ENCODE measurements at regions not wholly inside any gene's neighbourhood (a gene's known extent, or its start where the extent isn't known, plus 50 kb on each side); places are given as distances from the start of the nearest gene placed in this dataset.
A peak's percentile ranks its signal among the peaks of the same experiment; 100 is the strongest.
"Not testable (repeated sequence)": the region's sequence is repeated elsewhere in the genome, so short reads cannot be mapped to it uniquely, and the experiment has no call there.

DNA sequence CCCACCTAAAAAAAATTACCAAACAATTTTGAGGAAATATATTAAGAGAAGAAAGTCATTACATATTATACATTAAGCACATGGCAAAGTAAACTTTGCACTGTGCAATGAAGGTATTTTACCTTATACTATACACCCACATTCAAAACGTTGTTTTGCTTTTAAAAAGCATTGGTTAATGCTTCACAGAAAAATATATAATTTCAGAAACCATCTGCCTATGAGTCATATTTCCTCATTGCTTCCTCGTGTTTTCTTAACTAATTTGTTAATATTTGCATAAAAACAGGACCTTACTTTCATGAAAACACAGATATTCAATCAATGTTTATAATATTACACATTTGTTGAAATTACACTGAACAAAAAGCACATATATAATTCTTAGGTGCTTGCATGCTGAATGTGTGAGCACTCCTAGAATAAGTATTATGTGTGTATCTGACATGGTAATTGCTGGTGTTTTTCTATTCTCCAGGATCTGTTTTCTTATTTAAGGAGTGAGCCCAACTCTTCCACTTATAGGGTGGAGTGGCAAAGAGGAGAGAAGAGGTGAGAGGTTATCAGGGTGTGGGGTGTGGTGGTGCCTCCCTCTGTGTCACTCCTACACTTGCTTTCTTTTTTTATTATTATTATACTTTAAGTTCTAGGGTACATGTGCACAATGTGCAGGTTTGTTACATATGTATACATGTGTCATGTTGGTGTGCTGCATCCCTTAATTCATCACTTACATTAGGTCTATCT is 95.1 kb upstream of the IQCM start:
- DNase-seq (ENCODE audit: extremely low spot score, unreplicated experiment), result no peak
- no peak overlapping the region for H3K27ac Mint-ChIP-seq (ENCODE audit: unreplicated experiment)
- H3K4me3 Mint-ChIP-seq (ENCODE audit: unreplicated experiment), result no peak overlapping the region
- no peaks in the 10 kb centered on the region for H3K27me3 Mint-ChIP-seq (ENCODE audit: unreplicated experiment)
- TF ChIP-seq, protein P1, sequence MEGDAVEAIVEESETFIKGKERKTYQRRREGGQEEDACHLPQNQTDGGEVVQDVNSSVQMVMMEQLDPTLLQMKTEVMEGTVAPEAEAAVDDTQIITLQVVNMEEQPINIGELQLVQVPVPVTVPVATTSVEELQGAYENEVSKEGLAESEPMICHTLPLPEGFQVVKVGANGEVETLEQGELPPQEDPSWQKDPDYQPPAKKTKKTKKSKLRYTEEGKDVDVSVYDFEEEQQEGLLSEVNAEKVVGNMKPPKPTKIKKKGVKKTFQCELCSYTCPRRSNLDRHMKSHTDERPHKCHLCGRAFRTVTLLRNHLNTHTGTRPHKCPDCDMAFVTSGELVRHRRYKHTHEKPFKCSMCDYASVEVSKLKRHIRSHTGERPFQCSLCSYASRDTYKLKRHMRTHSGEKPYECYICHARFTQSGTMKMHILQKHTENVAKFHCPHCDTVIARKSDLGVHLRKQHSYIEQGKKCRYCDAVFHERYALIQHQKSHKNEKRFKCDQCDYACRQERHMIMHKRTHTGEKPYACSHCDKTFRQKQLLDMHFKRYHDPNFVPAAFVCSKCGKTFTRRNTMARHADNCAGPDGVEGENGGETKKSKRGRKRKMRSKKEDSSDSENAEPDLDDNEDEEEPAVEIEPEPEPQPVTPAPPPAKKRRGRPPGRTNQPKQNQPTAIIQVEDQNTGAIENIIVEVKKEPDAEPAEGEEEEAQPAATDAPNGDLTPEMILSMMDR (IDR thresholded peaks at IDR 0.05), result no peak
- H3K9me3 Mint-ChIP-seq (ENCODE audit: unreplicated experiment), result no peaks in the 10 kb centered on the region
- no peaks in the 10 kb centered on the region for H3K36me3 Mint-ChIP-seq (ENCODE audit: unreplicated experiment)
- H3K4me1 Mint-ChIP-seq (ENCODE audit: unreplicated experiment), result peaks cover 36% of the 10 kb centered on the region

DNA sequence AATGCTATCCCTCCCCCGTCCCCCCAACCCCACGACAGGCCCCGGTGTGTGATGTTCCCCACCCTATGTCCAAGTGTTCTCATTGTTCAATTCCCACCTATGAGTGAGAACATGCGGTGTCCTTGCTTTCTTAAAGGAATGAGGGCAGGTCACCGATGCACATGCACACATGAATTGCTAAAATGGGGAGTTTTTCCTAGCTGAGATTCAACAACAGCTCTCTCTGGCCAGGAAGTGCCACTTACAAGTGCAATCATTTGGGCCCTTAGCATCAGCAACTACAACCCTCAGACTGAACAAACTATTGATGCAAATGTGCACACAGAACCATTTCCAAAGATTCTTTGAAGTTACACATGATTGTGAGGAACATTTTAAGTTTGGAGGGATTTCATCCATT is 95.7 kb upstream of the IQCM start:
- no peaks in the 10 kb centered on the region for H3K36me3 Mint-ChIP-seq (ENCODE audit: unreplicated experiment)
- TF ChIP-seq, protein P1 (IDR thresholded peaks at IDR 0.05), result no peak
- no peak for DNase-seq (ENCODE audit: extremely low spot score, unreplicated experiment)
- H3K9me3 Mint-ChIP-seq (ENCODE audit: unreplicated experiment), result no peaks in the 10 kb centered on the region
- no peak overlapping the region for H3K27ac Mint-ChIP-seq (ENCODE audit: unreplicated experiment)
- no peak overlapping the region for H3K4me3 Mint-ChIP-seq (ENCODE audit: unreplicated experiment)
- H3K4me1 Mint-ChIP-seq (ENCODE audit: unreplicated experiment), result peaks cover 36% of the 10 kb centered on the region
- no peaks in the 10 kb centered on the region for H3K27me3 Mint-ChIP-seq (ENCODE audit: unreplicated experiment)

DNA sequence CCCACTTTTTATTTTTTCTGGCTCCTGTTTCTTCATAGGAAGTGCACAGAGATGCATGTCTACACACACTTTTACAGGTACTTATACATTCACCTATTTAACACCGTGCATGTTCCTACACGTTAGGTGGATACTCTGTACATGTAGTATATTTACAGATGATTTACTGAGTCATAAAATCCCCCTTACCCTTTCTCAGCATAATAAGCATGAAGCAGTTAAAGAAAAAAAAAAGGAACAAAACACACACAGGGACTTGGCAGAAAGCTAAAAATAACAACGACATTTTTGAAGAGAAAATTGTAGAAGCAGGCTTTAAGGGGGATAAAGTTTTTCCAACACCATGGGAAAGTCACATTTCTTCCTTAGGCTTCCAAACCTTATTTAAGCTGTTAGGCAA is 96.4 kb upstream of the IQCM start:
- H3K4me1 Mint-ChIP-seq (ENCODE audit: unreplicated experiment), result peaks cover 36% of the 10 kb centered on the region
- DNase-seq (ENCODE audit: extremely low spot score, unreplicated experiment), result no peak
- H3K36me3 Mint-ChIP-seq (ENCODE audit: unreplicated experiment), result no peaks in the 10 kb centered on the region
- TF ChIP-seq, protein P1 (IDR thresholded peaks at IDR 0.05), result no peak
- no peak overlapping the region for H3K27ac Mint-ChIP-seq (ENCODE audit: unreplicated experiment)
- no peaks in the 10 kb centered on the region for H3K27me3 Mint-ChIP-seq (ENCODE audit: unreplicated experiment)
- H3K9me3 Mint-ChIP-seq (ENCODE audit: unreplicated experiment), result no peaks in the 10 kb centered on the region
- no peak overlapping the region for H3K4me3 Mint-ChIP-seq (ENCODE audit: unreplicated experiment)

DNA sequence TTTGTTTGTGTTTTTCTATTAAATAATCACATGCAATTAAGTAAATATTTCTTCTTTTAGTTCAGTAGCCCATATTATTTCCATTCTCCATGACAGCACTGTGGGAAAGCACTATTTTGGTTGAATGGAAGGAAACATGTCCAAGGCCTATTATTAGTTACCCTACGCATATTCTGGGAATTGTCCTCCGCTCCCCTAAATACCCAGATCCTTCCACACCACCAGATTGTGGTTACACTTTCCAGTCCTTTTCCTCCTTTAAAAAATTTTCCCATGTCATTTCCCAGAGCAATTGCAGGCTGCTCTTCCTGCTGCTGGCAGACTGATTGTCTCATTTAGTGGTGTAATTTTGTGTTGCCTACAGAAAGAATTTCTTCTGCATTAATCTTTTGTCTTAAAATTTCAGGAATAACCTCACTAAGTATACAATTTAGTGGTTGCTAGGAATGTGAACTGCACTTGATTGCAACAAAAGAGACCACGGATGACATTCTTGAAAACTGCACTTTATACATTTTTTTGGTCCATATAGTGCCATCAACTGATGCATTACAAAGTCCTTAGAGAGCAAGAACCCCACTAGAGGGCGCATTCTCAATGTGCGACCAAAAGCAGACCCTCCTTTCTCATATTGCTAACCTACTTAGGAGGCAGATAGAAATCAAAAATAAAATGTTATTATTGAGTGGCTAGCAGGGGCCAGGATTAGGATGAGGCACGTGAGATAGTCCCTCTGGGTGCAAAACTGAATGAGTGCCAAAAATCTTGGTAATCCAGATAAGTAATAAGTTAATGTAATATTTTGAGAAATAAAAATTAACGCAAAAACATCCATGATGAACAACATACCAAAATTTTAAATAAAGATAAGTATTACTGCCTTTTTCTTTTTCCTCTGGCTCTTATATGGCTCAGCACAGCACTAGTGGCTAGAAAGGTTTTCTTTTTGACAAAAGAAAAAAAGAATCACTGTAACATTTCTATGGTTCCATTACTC is 98.8 kb upstream of the IQCM start:
- Mint-ChIP-seq H3K4me3 (ENCODE audit: unreplicated experiment) (no peak overlapping the region), H3K27me3 (ENCODE audit: unreplicated experiment) (no peaks in the 10 kb centered on the region), H3K9me3 (ENCODE audit: unreplicated experiment) (no peaks in the 10 kb centered on the region), H3K4me1 (ENCODE audit: unreplicated experiment) (peaks cover 34% of the 10 kb centered on the region), H3K36me3 (ENCODE audit: unreplicated experiment) (no peaks in the 10 kb centered on the region), H3K27ac (ENCODE audit: unreplicated experiment) (no peak overlapping the region)
- TF ChIP-seq, protein P1 (IDR thresholded peaks at IDR 0.05), result peak; percentile 81
- DNase-seq (ENCODE audit: extremely low spot score, unreplicated experiment), result no peak

DNA sequence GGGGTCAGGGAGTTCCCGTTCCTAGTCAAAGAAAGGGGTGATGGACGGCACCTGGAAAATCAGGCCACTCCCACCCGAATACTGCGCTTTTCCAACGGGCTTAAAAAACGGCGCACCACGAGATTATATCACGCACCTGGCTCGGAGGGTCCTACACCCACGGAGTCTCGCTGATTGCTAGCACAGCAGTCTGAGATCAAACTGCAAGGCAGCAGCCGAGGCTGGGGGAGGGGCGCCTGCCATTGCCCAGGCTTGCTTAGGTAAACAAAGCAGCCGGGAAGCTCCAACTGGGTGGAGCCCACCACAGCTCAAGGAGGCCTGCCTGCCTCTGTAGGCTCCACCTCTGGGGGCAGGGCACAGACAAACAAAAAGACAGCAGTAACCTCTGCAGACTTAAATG is 100.1 kb upstream of the IQCM start:
- not testable (repeated sequence) for H3K27ac Mint-ChIP-seq (ENCODE audit: unreplicated experiment); H3K9me3 Mint-ChIP-seq (ENCODE audit: unreplicated experiment); H3K36me3 Mint-ChIP-seq (ENCODE audit: unreplicated experiment); H3K27me3 Mint-ChIP-seq (ENCODE audit: unreplicated experiment); DNase-seq (ENCODE audit: extremely low spot score, unreplicated experiment)
- H3K4me1 Mint-ChIP-seq (ENCODE audit: unreplicated experiment), result peaks cover 22% of the 10 kb centered on the region
- peak overlapping the region; percentile 38 for H3K4me3 Mint-ChIP-seq (ENCODE audit: unreplicated experiment)
